HepG2 (cell line): ENCODE measurements at regions not wholly inside any gene's neighbourhood (a gene's known extent, or its start where the extent isn't known, plus 50 kb on each side); places are given as distances from the start of the nearest gene placed in this dataset.

ENCODE experiments used
- ATAC-seq: fragments of 200-7000 bp; cut with Tn5 transposase; 3 replicates; pipeline ENCODE4 v1.9.1; 2020; ENCODE audit warnings: mild to moderate bottlenecking, moderate library complexity
- BruUV-seq: library from RNA; stranded (reverse); fragments of 400-500 nt; replicated peaks from 2 replicates; lab custom pipeline; 2021; lab: Mats Ljungman, UMichigan
- CTCF ChIA-PET: fragments of 300-600 bp; formaldehyde crosslinking; extraction: SDS; loops from one replicate; lab custom pipeline; 2021; ENCODE audit warnings: low total read pairs, inconsistent platforms, low intra/inter-chr PET ratio; lab: Yijun Ruan, JAX
- POLR2A ChIA-PET: fragments of 350-600 bp; sonication (Branson Sonifier 250); formaldehyde crosslinking; loops from one replicate; lab custom pipeline; 2020; ENCODE audit warnings: antibody characterized with exemption, inconsistent platforms; lab: Yijun Ruan, JAX
- DNase-seq: peaks from one replicate; pipeline ENCODE4 v3.0.0-alpha.2; 2015; ENCODE audit warnings: low spot score
- FAIRE-seq: peaks from 3 replicates; lab custom pipeline; 2011; peaks lifted over from hg19 to GRCh38; lab: Jason Lieb, UNC
- H2AFZ ChIP-seq: one replicate; pipeline ENCODE4 v1.6.1; 2011; ENCODE audit warnings: low read length, inconsistent platforms
- H3K27ac ChIP-seq: fragments of 300-600 bp; 3 replicates; pipeline ENCODE4 v1.8.0; 2011; ENCODE audit warnings: mixed run types, mild to moderate bottlenecking, mixed read lengths, low read length, inconsistent platforms; ENCODE audit not compliant: insufficient read depth; ENCODE audit errors: extremely low read length
- H3K27me3 ChIP-seq, 2 experiments: fragments of 200-600 bp in 1 of 2; 2 replicates in 1 of 2; 3 replicates in 1 of 2; pipeline versions ENCODE4 v1.6.0 to v1.8.0; 2011; ENCODE audit warnings: low read length in 2 of 2, mild to moderate bottlenecking in 2 of 2, moderate library complexity in 2 of 2, inconsistent platforms in 1 of 2; ENCODE audit not compliant: insufficient read depth in 2 of 2, control insufficient read depth in 1 of 2
- H3K36me3 ChIP-seq, 2 experiments: fragments of 200-600 bp in 1 of 2; replicated peaks in 1 of 2; 2 replicates in 1 of 2; 3 replicates in 1 of 2; pipeline versions ENCODE4 v1.5.1 to v1.8.0; 2011; ENCODE audit warnings: low read length in 2 of 2, inconsistent platforms in 1 of 2; ENCODE audit not compliant: insufficient read depth in 2 of 2, control insufficient read depth in 1 of 2
- H3K4me1 ChIP-seq: 2 replicates; pipeline ENCODE4 v1.5.1; 2012; ENCODE audit warnings: low read length, inconsistent platforms; ENCODE audit not compliant: insufficient read depth
- H3K4me2 ChIP-seq: 2 replicates; pipeline ENCODE4 v1.6.0; 2011; ENCODE audit warnings: low read depth, low read length, inconsistent platforms
- H3K4me3 ChIP-seq, 3 experiments: fragments of 200-600 bp in 1 of 3; sonication (generic), shearing (Covaris generic) in 1 of 3; replicated peaks in 1 of 3; 2 replicates each; pipeline ENCODE4 v1.5.1; 2011 to 2016; ENCODE audit warnings: low read length in 3 of 3, inconsistent platforms in 2 of 3, low read depth in 2 of 3, mild to moderate bottlenecking in 2 of 3, control low read depth in 1 of 3, mixed read lengths in 1 of 3; ENCODE audit not compliant: insufficient read depth in 1 of 3
- H3K79me2 ChIP-seq: one replicate; pipeline ENCODE4 v1.6.1; 2011; ENCODE audit warnings: low read length, inconsistent platforms; ENCODE audit not compliant: insufficient read depth
- H3K9ac ChIP-seq: 2 replicates; pipeline ENCODE4 v1.6.0; 2011; ENCODE audit warnings: mild to moderate bottlenecking, low read depth, low read length, inconsistent platforms; ENCODE audit not compliant: insufficient read depth
- H3K9me3 ChIP-seq: 2 replicates; pipeline ENCODE4 v1.5.1; 2012; ENCODE audit warnings: mild to moderate bottlenecking, low read length
- H4K20me1 ChIP-seq: 2 replicates; pipeline ENCODE4 v1.6.0; 2011; ENCODE audit warnings: inconsistent platforms, mild to moderate bottlenecking, low read length, moderate library complexity; ENCODE audit not compliant: insufficient read depth
- MIER2 ChIP-seq: IDR thresholded peaks from 2 replicates; pipeline ENCODE4 v1.6.1; 2016; ENCODE audit warnings: missing biosample characterization, missing genetic modification reagents
- PITX1 ChIP-seq: sonication (generic); formaldehyde crosslinking; IDR thresholded peaks from 2 replicates; pipeline ENCODE4 v1.5.1; 2020; ENCODE audit warnings: mild to moderate bottlenecking, missing genetic modification reagents
- PLRG1 ChIP-seq: fragments of 450-650 bp; conservative IDR thresholded peaks from 2 replicates; pipeline ENCODE4 v1.6.1; 2016
- RORA ChIP-seq: sonication (generic); formaldehyde crosslinking; IDR thresholded peaks from 2 replicates; pipeline ENCODE4 v1.5.0; 2020; ENCODE audit warnings: mild to moderate bottlenecking, missing genetic modification reagents, moderate library complexity
- SKI ChIP-seq: fragments of 450-650 bp; IDR thresholded peaks from one replicate; pipeline ENCODE4 v1.6.1; 2018; ENCODE audit warnings: mild to moderate bottlenecking; ENCODE audit not compliant: partially characterized antibody
- SMARCE1 ChIP-seq: fragments of 450-650 bp; IDR thresholded peaks from 2 replicates; pipeline ENCODE4 v1.6.1; 2017; ENCODE audit warnings: borderline replicate concordance
- TRIM24 ChIP-seq: sonication (generic); formaldehyde crosslinking; IDR thresholded peaks from 2 replicates; pipeline ENCODE4 v1.8.0; 2022; ENCODE audit warnings: mild to moderate bottlenecking, missing genetic modification reagents
- U2AF2 ChIP-seq: fragments of 200-400 bp; formaldehyde crosslinking; IDR thresholded peaks from 2 replicates; pipeline ENCODE4 v1.6.1; 2017; ENCODE audit warnings: low read depth, mild to moderate bottlenecking, low read length
- ZBTB7B ChIP-seq: sonication (generic); formaldehyde crosslinking; IDR thresholded peaks from 2 replicates; pipeline ENCODE4 v1.4.0; 2020; ENCODE audit warnings: missing genetic modification reagents
- ZSCAN30 ChIP-seq: sonication (generic); formaldehyde crosslinking; IDR thresholded peaks from 2 replicates; pipeline ENCODE4 v1.5.0; 2020; ENCODE audit warnings: mild to moderate bottlenecking, missing genetic modification reagents
- WGBS: methylation state at CpG from one replicate; pipeline ENCODE4 v1.1.6; 2017; ENCODE audit warnings: low lambda C conversion rate; 5-methylcytosine and 5-hydroxymethylcytosine counted together
- in situ Hi-C: cut with HindIII; loops from 2 replicates; pipeline ENCODE4 v1.10.0; 2017; ENCODE audit warnings: low pct_unique_long_range_greater_than_20kb; ENCODE audit not compliant: extremely low pct_ligation_motif_present
- intact Hi-C: fragments of 100-400 bp; cut with micrococcal nuclease; formaldehyde crosslinking; loops from one replicate; pipeline ENCODE4 v1.10.0; 2022; ENCODE audit not compliant: unreplicated experiment
- TF ChIP-seq, protein P1 (sequence below): IDR thresholded peaks from 2 replicates; pipeline ENCODE4 v1.6.1; 2016; ENCODE audit warnings: control low read depth

DNA sequence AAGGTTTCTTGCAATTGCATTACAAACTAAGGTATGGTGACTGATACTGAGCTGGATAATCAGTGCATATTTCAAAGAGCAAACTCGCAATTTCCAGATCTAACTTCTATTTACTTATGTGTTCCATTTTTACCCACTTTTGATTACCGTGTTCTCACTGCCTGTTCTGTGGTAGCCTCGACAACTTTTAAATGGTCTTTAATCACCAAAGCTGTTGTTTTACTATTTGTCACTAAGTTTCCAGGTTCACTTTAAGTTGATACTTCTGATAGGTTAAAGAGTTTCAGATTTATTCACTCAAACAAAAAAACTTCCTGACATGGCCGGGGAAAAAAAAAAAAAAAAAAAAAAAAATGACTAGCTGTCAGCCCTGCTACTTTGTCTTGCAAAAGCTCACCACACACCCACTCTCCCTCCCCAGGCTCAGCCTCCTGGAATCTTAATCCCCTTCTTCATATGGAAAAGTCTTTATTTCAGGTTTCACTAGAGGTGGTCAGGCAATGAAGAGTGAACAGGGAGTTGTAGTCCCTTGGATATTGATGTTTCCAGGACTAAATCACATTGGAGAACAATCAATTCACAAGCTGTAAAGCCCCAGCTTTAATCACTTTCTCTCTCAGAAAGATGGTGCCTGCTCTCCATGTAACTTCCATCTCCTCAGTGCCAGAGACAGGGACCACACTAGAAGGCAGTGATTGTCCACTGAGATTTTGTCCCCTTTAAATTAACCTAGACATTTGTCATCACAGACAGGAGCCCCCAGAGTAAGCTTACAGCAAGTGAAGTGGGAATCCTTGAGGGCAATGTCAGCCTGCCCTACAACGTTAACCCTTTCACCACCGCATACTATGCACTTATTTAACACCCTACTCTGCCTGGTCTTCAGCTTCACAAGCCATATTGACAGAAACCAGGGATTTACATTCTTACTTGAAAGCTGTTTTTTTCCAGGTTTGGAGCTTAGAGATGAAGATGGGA, 749.1 kb upstream of the SORCS1 start:
- Histone ChIP-seq H3K4me3 (no peak overlapping the region), H3K9me3 (peaks cover 7% of the 10 kb centered on the region; the same call in 1 of the 2 replicates), H4K20me1 (no peaks in the 10 kb centered on the region), H3K4me2 (no peak overlapping the region), H3K36me3 (no peaks in the 10 kb centered on the region), H3K79me2 (no peaks in the 10 kb centered on the region), H2AFZ (no peak overlapping the region), H3K27ac (no peak overlapping the region), H3K27me3 (no peaks in the 10 kb centered on the region), H3K9ac (no peak overlapping the region), H3K4me1 (no peaks in the 10 kb centered on the region; the same call in 1 of the 2 replicates)
- intact Hi-C loops: no loop called here
- BruUV-seq: no TSS peak
- no peak for FAIRE-seq
- TF ChIP-seq SMARCE1 (no peak), SKI (no peak), ZSCAN30 (CRISPR knock-in tag) (no peak), ZBTB7B (CRISPR knock-in tag) (no peak)
- TF ChIP-seq, protein P1, sequence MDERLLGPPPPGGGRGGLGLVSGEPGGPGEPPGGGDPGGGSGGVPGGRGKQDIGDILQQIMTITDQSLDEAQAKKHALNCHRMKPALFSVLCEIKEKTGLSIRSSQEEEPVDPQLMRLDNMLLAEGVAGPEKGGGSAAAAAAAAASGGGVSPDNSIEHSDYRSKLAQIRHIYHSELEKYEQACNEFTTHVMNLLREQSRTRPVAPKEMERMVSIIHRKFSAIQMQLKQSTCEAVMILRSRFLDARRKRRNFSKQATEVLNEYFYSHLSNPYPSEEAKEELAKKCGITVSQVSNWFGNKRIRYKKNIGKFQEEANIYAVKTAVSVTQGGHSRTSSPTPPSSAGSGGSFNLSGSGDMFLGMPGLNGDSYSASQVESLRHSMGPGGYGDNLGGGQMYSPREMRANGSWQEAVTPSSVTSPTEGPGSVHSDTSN (CRISPR knock-in tag): no peak
- in situ Hi-C loops: no loop called here
- 18% methylated on average over 6 of the region's 6 CpGs for WGBS
- POLR2A ChIA-PET: no interaction called here
- ATAC-seq: no peak
- DNase-seq: no peak
- CTCF ChIA-PET: no interaction called here

DNA sequence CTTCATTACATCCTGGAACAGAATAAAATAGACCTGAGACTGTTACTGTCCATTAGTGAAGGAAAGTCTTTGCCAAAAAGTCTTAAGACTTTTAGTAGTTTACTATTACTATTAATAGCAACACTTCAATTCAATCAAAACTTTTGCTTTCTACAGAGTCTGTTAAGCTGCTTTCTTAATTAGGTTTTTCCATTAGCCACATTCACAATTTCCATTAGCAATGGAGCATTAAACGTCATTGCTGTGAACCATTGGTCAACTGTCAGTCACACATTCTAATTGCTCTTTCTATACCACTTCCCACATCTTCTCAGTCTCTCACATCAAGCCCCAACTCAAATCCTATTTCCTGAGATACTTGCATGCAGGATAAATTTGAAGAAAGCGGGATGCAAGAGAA, 736.6 kb upstream of the SORCS1 start:
- Histone ChIP-seq H3K9me3 (peaks cover 86% of the 10 kb centered on the region), H3K27me3 (no peaks in the 10 kb centered on the region), H3K79me2 (no peaks in the 10 kb centered on the region), H4K20me1 (no peaks in the 10 kb centered on the region), H3K4me2 (no peak overlapping the region), H3K4me1 (no peaks in the 10 kb centered on the region), H3K4me3 (no peak overlapping the region), H3K27ac (no peak overlapping the region), H2AFZ (no peak overlapping the region), H3K36me3 (no peaks in the 10 kb centered on the region), H3K9ac (no peak overlapping the region)
- ATAC-seq (no peak), FAIRE-seq (no peak), DNase-seq (no peak)
- in situ Hi-C loops (no loop called here), intact Hi-C loops (no loop called here)
- WGBS: under 1% methylated on average over 2 of the region's 2 CpGs
- no TSS peak for BruUV-seq
- CTCF ChIA-PET: no interaction called here
- TF ChIP-seq MIER2 (CRISPR knock-in tag) (no peak), RORA (CRISPR knock-in tag) (no peak), PLRG1 (no peak), TRIM24 (CRISPR knock-in tag) (no peak), PITX1 (CRISPR knock-in tag) (no peak), U2AF2 (no peak)
- POLR2A ChIA-PET: no interaction called here
